OCI-LY3 (cell line): ENCODE measurements at regions not wholly inside any gene's neighbourhood (a gene's known extent, or its start where the extent isn't known, plus 50 kb on each side); places are given as distances from the start of the nearest gene placed in this dataset.

Experiments used
- EZH2phosphoT487 ChIP-seq: fragments of 200-600 bp; shearing (Covaris generic); IDR thresholded peaks from 2 replicates; pipeline ENCODE4 v1.6.1; 2018; ENCODE audit warnings: antibody characterized with exemption, mixed run types, low read depth
- TF ChIP-seq, protein P1 (sequence below): fragments of 200-600, 300-600 bp; sonication (generic); IDR thresholded peaks from 2 replicates; pipeline ENCODE4 v1.5.1; 2014; ENCODE audit warnings: antibody characterized with exemption, low read length, low read depth

- TF ChIP-seq, protein P1, sequence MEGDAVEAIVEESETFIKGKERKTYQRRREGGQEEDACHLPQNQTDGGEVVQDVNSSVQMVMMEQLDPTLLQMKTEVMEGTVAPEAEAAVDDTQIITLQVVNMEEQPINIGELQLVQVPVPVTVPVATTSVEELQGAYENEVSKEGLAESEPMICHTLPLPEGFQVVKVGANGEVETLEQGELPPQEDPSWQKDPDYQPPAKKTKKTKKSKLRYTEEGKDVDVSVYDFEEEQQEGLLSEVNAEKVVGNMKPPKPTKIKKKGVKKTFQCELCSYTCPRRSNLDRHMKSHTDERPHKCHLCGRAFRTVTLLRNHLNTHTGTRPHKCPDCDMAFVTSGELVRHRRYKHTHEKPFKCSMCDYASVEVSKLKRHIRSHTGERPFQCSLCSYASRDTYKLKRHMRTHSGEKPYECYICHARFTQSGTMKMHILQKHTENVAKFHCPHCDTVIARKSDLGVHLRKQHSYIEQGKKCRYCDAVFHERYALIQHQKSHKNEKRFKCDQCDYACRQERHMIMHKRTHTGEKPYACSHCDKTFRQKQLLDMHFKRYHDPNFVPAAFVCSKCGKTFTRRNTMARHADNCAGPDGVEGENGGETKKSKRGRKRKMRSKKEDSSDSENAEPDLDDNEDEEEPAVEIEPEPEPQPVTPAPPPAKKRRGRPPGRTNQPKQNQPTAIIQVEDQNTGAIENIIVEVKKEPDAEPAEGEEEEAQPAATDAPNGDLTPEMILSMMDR = no peak
- no peak for TF ChIP-seq EZH2phosphoT487
These were observed 314.1 kb upstream of the TGFBR2 start for GRCh38 chr3:30292192-30292893.
